ENCODE measurements at regions not wholly inside any gene's neighbourhood (a gene's known extent, or its start where the extent isn't known, plus 50 kb on each side); places are given as distances from the start of the nearest gene placed in this dataset.

DNA sequence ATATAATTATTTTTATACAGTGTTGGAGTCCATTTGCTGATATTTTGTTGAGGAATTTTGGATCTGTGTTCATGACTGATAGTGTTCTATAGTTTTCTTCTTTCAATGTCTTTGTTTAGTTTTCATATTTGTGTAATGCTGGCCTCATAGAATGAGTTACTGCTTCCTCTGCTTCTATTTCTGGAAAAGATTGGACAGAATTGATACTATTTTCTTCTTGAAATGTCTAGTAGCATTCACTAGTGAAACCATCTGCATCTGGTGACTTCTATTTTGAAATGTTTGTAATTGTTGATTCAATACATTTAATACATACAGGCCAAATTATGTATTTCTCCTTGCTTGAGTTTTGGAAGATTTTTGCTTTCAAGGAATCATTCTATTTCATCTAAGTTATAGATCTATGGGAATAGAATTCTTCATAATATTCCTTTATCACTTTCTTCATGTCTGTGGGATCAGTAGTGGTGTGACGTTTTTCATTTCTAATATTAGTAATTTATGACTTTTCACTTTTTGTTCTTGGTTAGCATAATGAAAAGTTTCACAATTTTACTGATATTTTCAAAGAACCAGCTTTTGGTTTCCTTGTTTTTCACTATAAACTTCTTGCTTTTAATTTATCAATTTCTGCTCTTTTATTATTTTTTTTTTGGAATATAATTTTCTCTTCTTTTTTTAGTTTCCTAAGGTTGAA, 509.9 kb upstream of the VRK2 start:
- no peak for DNase-seq

DNA sequence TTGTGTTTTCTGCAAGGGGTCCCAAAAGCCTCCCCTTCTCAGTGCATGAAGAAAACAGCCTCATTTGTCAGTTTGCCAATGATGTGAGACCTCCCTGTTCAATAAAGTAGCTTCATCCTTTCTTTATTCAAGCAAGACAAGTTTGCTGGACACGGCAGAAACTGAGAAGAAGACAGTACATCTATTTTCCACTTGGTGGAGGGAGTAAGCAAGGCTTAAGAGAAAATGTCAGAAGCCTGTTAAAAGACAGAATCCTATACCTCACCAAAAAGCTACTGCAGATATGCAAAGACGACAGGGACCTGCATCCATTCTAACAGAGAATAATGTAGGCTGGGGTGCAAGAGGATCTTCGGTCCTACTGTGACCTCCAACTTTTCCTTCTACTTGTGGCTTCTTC, 506.8 kb upstream of the VRK2 start:
- intact Hi-C loops (cut with DNase I), result no loop called here
- no peak for DNase-seq

More for the DNA sequence above, 509.9 kb upstream of the VRK2 start:
- intact Hi-C loops (cut with DNase I), result no loop called here

DNA sequence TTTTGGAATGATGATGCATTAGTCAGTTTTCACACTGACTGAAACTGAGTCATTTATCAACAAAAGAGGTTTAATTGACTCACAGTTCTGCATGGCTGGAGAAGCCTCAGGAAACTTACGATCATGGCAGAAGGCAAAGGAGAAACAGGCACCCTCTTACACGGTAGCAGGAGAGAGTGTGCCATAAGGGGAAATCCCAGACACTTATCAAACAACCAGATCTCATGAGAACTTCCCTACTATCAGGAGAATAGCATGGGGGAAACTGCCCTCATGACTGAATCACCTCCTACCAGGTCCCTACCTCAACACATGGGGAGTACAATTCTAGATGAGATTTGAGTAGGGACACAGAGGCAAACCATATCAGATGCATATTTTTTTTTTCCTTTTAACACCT, 504.5 kb upstream of the VRK2 start:
- intact Hi-C loops (cut with DNase I), result no loop called here
- DNase-seq, result no peak

DNA sequence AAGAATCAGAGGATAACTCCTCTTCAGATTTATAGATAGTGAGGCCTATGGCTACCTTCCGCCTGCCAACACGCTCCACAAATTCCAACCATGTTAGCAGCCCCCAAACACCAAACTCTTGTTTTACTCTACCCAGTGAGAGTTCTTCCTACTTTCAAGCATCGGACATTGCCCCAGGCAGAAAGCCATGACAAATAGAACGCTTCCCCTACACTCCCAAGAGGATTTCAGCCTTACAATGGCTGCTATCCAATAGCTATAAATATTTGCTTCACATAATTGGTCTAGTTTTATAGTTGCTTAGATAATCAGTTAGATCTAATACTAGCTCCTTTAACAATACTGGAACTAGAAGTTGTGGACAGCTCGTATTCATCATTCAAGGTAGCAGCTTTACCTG, 503.4 kb upstream of the VRK2 start:
- DNase-seq, result no peak
- intact Hi-C loops (cut with DNase I), result no loop called here

DNA sequence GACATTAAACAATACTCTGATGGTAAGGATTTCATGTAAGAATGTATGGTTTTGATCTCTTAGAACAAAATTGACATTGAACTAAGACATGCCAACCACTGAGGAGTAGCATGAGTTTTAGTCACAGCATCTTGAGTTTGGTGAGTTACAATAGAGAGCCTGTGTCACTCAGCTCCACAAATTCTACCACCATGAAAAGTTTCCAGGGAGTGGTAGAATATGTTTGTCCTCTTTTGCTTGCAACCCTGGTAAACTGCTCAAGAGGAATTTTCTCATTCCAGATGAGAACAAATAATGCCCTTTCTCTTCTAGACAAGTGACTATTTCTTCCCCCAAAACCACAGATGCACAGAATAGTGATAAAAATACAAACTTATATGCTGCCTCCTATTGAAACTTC, 502.0 kb upstream of the VRK2 start:
- intact Hi-C loops (cut with DNase I), result no loop called here
- DNase-seq, result no peak

DNA sequence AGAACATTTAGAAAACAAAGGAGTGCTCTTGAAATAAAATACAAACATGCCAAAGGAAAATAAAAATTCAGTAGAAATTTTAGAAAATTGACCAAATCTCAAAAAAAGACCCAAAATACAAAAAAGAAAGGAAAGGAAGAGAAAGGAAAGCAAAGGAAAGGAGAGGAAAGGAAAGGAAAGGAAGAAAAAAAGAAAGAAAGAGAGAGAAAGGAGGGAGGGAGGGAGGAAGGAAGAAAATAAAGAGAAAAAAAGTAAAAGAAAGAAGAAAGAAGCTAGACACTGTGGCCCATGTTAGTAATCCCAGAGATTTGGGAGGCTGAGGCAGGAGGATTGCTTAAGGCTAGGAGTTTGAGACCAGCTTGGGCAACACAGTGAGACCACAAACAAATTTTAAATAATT, 500.1 kb upstream of the VRK2 start:
- intact Hi-C loops (cut with DNase I), result no loop called here

DNA sequence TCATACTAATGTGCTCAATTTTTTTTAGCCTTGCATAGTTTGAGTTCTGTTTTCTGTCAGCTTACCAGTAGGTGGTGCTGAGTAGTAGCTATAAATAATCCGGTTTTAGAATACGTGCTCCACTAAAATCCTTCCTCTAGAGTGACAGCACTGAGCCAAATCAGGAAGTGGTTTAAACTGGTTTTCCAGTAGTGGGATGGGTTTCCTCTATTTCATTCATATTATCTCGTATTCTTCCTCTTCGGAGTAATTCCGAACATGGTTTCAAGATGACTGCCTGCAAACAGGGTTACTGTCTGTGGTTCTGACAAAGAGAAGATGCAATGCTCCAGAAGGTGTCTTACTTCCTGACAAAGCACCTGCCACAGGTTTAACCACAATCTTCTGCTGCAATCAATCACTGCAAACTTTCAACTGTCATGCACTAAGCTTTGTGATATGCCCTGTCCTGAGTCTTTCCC, 496.9 kb upstream of the VRK2 start:
- DNase-seq, result no peak
- intact Hi-C loops (cut with DNase I), result no loop called here

More for the DNA sequence above, 500.1 kb upstream of the VRK2 start:
- DNase-seq, result no peak

DNA sequence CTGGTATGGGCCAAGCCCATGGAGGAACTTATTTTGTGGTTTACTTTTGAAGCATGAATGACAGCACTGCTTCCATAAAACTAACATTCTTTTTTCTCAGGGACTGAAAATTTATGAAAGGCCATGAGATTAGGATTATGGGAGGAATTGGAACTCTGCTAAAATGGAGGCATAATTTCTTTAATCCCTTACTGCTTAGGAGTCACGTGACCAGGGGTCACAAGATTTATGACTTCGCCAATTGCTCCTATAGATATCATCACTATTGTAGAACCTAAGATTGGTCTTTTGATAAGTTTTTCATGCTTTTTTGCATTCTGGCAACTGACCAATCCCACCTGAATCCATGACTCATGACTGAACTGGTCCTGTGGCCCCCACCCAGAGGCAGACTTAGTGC, 495.7 kb upstream of the VRK2 start:
- intact Hi-C loops (cut with DNase I), result no loop called here

DNA sequence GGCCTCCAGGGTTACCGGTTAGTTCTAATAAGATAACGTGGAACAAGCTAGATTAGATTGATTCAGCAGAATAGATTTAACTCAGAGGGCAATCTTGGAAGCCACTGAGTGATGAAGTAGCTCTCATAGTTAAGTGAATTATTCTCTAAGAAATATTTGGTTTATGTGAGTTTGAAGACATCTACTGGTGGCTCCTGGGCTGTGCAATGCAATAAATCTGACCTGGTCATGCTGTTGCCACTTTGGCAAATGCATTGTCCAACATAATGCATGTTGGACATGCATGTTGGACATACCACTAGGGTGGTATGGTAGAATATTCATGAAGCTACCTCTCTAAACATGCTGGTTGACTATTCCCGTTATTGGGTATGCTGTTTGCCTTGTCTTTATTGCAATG, 493.7 kb upstream of the VRK2 start:
- intact Hi-C loops (cut with DNase I), result no loop called here
- DNase-seq, result no peak

More for the DNA sequence above, 495.7 kb upstream of the VRK2 start:
- no peak for DNase-seq

DNA sequence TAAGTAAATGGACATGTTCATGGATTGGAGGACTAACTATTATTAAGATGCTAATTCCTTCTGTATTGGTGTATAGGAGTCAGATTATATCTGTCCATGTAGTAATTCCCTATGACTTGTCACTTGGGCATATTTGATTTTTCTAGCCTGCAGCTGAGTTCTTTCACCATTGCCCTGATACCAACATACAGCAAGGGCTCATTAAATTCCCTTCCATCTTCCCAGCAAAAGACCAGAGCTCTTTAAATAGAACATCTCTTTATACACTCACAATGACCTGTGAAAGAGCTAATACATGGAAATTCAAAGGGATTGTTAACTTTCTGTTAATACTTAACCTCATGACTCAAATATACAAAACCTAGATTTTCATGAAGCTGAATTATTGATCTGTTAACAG, 492.3 kb upstream of the VRK2 start:
- no peak for DNase-seq
- intact Hi-C loops (cut with DNase I), result no loop called here

DNA sequence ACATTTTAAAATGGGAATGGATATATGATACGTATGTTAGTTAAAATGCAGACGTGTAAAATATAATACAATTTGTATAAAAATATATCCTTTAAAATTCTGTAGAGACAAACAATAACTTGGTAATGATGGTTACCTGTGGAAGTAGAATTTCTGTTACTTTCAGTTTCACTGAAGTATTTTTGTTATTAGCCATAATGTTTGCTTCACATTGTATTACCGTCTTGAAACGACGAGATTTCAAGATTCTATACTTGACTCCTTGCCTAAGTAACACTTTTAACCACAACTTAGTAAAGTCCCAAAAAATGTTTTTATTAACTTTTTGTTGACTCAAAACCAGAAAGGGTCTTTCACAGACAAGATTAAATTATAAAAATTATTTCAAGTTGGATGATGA, 488.3 kb upstream of the VRK2 start:
- no peak for DNase-seq
- intact Hi-C loops (cut with DNase I), result no loop called here

DNA sequence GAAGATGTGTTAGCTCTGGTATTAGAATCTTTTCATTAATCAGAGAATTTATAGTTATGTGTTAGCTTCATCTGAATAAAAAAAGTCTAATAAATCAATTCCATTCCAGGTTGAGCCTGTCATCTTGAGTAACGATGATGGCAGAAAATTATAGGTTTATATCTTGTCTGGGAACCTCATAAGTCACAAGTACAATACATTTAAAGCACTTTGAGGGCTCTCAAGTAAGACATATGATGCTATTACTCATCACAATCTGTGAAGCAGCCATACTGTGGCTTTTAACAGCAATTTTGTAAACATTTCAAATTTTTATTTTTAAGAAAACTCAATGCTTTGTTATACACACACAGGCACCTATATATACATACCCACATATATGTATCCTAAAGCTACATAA, 484.1 kb upstream of the VRK2 start:
- intact Hi-C loops (cut with DNase I), result no loop called here
- no peak for DNase-seq

DNA sequence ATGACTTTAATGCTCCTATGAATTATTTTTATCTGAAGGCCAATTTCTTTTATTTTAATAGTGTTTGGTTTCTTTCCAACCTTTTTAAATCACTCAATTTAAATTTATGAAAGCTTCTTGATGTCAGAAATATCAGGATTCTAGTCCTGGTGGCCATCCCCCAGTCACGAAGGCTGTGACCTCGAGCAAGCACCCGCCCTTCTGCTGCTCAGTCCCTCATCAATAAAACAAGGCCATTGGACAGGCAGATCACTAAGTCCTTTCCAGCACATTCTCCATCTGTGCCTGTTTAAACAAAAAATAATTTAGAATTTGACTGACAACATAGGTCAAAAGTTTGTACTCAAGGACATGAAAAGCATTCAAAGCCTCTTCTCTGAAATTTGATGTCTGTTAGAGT, 483.6 kb upstream of the VRK2 start:
- DNase-seq, result peak in 1 of 10 donors; percentile 43
- intact Hi-C loops (cut with DNase I), result no loop called here

DNA sequence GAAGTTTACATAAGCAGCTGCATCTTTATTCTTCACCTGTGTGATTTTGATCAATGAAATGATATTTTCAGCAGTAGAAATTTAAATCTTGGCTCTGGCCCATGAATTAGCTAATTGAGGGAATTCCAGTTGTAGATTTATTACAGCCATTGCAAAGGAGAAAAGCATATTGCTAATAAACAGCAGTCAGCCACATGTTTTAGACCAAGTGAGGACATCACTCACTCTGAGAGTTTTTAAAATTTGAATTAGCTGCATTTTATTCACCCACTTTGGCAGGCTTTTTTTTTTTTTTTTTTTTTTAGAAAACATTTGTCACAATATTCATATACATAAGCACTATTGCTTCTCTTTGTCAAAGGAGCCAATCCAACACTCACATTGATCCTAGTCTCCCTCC, 479.4 kb upstream of the VRK2 start:
- DNase-seq, result no peak
- intact Hi-C loops (cut with DNase I), result no loop called here

DNA sequence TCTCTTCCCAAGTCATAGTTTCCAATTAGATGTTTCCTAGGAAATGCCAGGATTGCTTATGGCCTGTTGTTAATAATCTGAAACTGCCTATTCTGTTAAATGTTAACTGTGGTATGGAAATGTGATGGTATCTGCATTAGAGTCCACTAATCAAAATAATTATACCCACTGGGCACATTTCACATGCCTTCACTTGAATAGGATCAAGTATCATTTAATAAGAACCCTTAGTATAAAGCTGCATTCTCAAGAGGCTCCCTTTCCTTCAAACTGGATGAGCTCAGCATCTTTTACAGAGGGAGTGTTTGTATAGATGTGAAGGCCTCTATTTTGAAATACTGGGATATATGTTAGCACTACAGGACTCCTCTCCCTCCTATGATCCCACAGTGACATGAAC, 477.2 kb upstream of the VRK2 start:
- intact Hi-C loops (cut with DNase I), result no loop called here
- no peak for DNase-seq

DNA sequence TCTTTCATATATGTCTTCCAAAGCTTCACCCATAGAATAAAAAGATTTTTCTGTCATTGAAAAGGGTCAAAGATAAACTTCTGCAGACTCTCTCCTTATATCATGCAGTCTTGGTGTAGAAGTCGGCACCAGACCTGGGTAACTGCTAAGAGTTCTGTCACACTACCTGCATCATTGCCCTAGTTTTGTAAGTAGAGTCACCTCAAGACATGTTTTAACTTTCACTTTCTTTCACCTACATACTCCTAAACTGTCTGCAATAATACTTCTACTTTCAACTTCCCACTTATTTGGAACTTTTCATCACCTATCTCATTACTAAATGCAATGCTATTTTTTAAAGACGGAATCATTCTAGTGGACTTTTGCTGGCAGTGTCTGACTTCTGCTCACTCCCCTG, 475.6 kb upstream of the VRK2 start:
- no peak for DNase-seq
- intact Hi-C loops (cut with DNase I), result no loop called here

DNA sequence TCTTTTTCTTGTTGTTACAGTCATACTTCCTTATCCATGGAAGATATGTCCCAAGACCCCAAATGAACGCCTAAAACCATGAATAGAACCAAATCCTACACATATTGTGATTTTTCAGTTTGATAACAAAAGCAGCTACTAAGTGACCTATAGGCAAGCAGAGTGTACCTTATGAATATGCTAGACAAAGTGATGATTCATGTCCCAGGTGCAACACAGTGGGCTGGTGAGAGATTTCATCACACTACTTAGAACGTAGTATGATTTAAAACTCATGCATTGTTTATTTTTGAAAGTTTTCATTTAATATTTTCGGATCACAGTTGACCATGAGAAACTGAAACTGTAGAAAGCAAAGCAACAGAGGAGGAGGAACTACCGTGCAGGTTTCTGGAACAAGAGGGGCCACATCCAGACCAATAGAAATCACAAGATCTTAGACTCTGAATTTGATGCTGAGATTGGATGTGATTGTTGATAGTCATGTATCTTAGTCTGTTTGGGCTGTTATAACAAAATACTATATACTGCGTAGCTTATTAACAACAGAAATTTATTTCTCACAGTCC, 470.8 kb upstream of the VRK2 start:
- no peak for DNase-seq
- intact Hi-C loops (cut with DNase I), result no loop called here

DNA sequence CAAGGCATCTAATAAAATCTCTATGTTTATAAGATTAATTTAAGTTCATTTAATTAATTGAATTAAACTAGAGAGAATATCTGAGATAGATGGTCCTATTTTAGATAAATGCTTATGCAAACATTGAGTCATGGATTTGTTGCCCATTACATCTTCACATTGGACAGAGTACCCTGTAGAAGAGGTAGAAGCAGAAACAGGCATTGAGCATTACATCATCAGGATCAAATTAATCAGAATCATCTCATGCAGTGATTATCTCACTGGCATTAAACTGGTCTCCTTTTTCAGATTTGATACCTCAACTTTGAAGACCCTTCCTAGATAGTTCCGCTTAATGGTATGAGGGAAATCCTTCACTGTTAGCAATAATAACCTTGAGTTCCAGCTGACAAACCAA, 469.6 kb upstream of the VRK2 start:
- intact Hi-C loops (cut with DNase I), result no loop called here
- DNase-seq, result no peak

DNA sequence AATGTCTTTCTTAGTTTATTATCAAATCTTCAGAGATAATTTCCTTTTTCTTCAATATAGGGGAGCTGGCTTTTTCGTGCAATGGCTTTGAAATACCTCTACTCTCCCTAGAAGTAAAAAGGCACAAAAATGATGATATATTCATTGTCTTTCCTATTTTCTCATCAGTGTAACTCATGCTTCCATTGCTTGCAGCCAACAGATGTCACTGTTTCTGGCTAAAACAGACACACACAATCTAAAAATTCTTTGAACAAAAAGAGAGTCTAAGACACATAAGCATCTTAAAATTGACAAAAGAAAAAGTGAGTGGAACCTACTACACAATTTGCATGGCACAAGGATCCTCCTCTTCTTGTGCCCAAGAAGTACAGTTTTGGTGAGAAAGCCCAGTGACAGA, 448.7 kb upstream of the VRK2 start:
- intact Hi-C loops (cut with DNase I), result no loop called here
- no peak for DNase-seq

DNA sequence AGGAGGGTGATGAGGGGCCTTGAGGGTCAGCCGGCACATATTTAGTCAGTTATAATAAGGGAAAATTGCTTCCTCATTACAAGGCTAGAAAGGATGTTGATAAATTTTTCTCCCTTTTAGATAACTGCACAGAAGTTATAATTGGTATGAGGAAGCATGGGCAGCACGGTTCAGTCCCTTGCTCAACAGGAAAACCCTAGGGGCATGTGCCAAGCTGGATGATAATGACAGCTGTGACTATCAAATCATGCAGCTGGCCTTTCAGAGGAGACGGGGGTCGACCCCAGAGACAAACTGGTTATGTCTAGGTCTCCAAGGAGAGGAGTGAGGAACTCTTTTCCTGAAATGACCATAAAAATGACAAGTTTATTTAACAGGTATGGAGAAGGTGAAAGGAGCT, 448.1 kb upstream of the VRK2 start:
- intact Hi-C loops (cut with DNase I), result no loop called here
- DNase-seq, result peak in 1 of 10 donors; percentile 56

DNA sequence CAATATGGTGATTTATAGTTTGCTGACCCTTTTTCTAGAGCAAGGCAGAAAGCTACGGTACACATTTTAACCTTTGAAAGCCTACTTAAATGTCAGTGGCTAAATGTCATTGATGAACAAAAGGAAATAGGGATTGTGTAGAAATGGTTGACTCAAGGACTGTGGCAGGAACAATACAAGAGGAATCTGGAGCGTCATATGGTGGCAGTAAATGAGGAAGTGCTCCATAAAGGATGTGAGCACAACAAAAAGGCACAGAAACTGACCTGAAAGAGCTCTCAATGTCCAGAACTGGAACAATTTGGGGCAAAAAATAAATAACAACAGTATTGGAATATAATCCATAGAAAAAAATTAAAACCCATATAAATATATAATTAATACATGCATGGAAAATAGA, 443.9 kb upstream of the VRK2 start:
- no peak for DNase-seq
- intact Hi-C loops (cut with DNase I), result no loop called here

DNA sequence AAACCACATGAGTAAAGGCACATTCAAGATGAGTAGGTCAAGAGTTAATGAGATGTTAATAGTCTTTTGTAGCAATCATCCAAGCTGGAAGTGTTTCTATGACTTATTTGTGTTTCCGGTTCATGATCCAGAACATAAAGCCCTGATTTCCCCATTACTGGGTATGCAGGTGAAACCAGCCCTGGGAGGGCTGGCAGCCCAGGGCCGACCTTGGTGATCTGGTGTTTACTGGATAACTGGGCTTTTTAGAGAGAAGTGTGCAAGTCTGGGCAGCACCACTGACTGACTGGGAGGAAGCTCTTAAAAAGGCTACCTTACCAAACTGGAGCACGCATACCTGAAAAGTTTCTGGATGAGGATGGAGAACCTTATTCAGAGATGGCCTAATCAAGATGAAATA, 431.6 kb upstream of the VRK2 start:
- DNase-seq, result peak in 1 of 10 donors; percentile 58
- intact Hi-C loops (cut with DNase I), result no loop called here

Measured in posterior cingulate gyrus (tissue), 11 donors.